ENCODE measurements at regions not wholly inside any gene's neighbourhood (a gene's known extent, or its start where the extent isn't known, plus 50 kb on each side); places are given as distances from the start of the nearest gene placed in this dataset.

DNA sequence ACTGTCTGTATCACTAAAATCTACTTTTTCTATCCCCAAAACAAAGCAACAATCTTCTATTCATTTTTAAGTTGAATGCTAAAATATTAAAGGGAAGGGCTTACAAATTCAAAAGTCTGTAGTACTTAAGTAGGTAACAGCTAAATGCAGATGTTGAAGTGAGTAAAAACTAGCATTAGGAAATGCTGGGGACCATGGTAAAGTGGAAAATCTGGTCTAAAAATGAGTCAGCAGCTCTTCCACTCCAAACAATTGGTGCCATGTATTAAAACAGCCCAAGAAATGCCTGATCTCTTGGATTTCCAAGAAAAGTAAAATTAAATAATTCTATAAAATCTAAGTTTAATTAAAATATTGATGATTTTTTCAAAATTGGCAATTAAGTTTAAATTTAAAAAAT is 73.3 kb upstream of the PPP3CA start:
- no peak overlapping the region for H3K27ac ChIP-seq
- TF ChIP-seq, protein P1, sequence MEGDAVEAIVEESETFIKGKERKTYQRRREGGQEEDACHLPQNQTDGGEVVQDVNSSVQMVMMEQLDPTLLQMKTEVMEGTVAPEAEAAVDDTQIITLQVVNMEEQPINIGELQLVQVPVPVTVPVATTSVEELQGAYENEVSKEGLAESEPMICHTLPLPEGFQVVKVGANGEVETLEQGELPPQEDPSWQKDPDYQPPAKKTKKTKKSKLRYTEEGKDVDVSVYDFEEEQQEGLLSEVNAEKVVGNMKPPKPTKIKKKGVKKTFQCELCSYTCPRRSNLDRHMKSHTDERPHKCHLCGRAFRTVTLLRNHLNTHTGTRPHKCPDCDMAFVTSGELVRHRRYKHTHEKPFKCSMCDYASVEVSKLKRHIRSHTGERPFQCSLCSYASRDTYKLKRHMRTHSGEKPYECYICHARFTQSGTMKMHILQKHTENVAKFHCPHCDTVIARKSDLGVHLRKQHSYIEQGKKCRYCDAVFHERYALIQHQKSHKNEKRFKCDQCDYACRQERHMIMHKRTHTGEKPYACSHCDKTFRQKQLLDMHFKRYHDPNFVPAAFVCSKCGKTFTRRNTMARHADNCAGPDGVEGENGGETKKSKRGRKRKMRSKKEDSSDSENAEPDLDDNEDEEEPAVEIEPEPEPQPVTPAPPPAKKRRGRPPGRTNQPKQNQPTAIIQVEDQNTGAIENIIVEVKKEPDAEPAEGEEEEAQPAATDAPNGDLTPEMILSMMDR (IDR thresholded peaks at IDR 0.05) = no peak
- no peak for TF ChIP-seq ZFX (IDR thresholded peaks at IDR 0.05; ENCODE audit: borderline replicate concordance)

DNA sequence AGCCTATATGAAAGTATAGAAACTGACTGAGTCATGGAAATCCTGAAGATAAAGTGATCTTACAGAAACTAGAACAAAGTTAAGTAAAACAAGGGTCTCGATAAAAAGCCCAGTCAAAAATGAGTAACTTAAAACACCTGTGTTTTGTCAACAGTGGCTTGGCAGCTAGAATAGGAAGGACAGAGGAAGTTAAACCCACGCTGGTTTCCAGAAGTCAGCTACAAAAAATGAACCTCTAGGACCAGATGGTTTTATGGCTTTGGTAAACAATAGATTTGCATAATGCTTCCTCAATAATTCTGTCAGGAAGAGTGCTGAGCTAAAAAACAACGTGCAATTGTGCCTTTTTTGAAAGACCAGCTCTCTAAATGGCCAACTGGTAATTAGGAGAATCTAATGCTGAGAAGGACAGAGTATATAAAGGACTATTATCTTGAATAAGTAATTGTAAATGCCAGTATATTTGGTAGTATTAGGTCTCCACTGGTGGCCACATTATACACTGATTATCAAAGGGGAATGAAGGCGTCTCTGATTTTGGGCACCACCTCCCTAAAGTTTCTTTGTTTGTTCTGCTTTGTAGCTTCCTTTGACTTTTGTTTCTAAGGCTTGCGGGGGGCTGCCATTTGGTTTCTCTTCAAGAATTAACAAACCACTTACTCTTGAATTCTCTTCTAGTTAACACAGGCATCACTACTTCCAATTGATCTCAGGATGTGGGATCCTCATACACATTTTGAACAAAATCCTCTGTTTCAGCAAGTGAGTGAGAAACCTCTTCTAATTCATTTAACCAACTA is 72.2 kb upstream of the PPP3CA start:
- peak overlapping the region; percentile 14 for H3K27ac ChIP-seq
- TF ChIP-seq ZFX (IDR thresholded peaks at IDR 0.05; ENCODE audit: borderline replicate concordance) = no peak
- TF ChIP-seq, protein P1 (IDR thresholded peaks at IDR 0.05) = no peak

DNA sequence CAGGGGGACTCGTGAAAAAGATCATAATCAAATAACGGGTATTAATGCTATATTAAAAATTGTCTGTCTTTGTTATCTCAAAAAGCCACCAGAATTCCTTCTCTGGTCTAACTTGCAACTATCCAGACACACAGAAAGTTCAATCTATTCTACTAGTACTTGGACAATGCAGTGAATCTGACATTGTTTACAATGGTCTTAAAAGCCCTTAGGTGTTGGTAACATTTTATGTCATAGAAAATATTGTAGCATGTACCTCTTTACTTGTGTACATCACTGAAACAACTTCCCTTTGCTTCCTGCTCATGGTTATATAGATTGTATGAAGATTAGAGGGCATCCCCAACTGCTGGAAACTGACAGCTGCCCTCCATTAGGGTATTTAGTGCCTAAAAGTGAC is 71.1 kb upstream of the PPP3CA start:
- no peak overlapping the region for H3K27ac ChIP-seq
- no peak for TF ChIP-seq ZFX (IDR thresholded peaks at IDR 0.05; ENCODE audit: borderline replicate concordance)
- TF ChIP-seq, protein P1 (IDR thresholded peaks at IDR 0.05) = no peak

DNA sequence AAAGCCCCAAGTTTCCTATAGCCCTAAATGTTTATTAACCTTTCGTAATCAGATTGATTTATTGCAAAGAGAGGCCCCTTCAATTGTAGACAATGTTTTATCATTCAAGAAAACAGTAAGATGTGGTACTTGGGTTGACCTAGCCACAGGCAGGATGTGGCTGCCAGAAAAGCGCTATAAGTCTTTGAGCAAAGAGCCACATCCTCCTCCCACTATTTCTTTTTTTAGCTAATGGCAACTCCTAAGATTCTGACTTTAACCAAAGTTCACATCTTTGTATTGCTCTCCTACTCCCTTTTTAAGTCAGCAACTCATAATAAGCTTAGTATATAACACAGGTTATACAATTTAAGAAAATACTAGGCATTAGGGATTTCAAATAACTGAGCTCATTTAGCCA is 70.7 kb upstream of the PPP3CA start:
- no peak overlapping the region for H3K27ac ChIP-seq
- no peak for TF ChIP-seq ZFX (IDR thresholded peaks at IDR 0.05; ENCODE audit: borderline replicate concordance)
- TF ChIP-seq, protein P1 (IDR thresholded peaks at IDR 0.05) = no peak

DNA sequence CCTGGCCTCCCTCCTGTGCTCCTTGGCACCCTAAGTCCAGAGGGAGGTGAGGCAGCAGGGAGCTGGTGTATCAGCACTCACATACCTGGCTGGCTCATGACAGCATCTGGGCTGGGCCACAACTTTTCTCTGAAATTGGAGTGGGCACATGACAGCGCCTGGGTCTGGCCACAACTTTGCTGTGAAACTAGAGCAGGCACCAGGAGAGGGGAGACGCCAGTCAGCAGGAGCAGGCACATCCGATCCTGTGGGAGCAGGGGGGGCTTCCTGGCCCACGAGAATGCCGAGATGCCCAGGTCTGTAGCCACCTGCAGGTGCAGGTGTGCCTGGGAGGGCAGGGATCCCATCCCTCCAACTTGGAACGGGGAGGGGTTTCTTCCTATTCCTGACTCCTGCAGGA is 69.7 kb upstream of the PPP3CA start:
- TF ChIP-seq, protein P1 (IDR thresholded peaks at IDR 0.05) = no peak
- TF ChIP-seq ZFX (IDR thresholded peaks at IDR 0.05; ENCODE audit: borderline replicate concordance) = no peak
- no peak overlapping the region for H3K27ac ChIP-seq

DNA sequence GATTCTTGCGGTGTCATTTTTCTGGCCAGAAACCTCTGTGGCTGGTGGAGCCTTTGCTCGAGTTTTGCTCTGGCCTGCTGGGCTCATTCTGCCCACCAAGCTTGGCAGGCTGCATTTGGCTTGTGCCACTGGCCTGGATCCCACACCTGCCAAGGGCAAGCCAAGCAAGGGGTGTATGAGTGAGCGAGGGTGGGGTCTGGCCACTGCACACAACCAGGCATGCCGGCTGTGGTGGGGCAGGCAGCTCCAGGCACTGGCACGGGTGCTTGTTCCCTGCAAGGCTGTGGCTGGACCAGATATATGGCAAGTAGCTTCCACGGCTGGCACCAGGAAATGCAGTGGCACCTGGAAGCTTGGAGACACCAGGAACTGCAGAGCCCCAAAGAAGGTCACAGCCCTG is 68.6 kb upstream of the PPP3CA start:
- no peak overlapping the region for H3K27ac ChIP-seq
- TF ChIP-seq, protein P1 (IDR thresholded peaks at IDR 0.05) = no peak
- no peak for TF ChIP-seq ZFX (IDR thresholded peaks at IDR 0.05; ENCODE audit: borderline replicate concordance)

DNA sequence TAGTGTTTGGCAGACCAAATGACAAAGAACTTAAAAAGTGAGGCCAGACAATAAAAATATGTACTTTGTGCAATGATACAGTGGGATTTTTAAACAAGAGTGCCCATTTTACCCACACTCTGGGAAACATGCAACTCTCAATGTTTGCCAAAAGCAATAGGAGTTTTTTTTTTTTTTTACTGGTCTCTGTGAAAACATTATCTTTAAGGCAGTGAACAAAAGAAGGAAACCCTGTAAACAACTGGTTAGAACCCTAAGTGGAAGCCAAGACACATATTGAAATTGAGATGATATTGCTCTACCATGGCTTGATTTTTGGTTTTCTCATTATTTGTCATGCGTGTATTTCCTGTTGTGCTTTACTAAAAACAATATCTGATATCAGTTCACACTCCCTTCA is 67.2 kb upstream of the PPP3CA start:
- TF ChIP-seq, protein P1 (IDR thresholded peaks at IDR 0.05) = no peak
- no peak for TF ChIP-seq ZFX (IDR thresholded peaks at IDR 0.05; ENCODE audit: borderline replicate concordance)
- H3K27ac ChIP-seq = no peak overlapping the region
